ENCODE measurements at regions not wholly inside any gene's neighbourhood (a gene's known extent, or its start where the extent isn't known, plus 50 kb on each side); places are given as distances from the start of the nearest gene placed in this dataset.

DNA sequence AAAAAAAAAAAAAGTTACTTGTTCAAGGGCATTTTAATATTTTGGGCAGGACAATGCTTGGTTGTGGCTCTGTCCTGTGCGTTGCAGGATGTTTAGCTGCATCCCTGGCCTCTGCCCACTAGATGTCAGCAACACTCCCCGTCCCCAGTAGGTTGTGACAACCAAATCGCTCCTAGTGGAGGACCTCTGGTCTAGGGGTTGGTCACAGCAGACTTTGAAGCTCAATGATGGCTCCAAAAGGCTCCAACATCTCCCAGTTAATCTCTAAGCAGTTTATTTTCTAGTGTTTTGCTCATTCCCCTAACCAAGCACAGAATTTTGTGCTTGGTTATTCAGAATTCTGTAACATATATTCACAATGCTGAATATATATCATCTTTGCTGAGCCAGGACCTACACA, 67.0 kb downstream of the CHRNA1 start:
- H2BK5ac ChIP-seq (ENCODE audit: low read length), result peak overlapping the region; percentile 99
- no peak overlapping the region for H3K9ac ChIP-seq (ENCODE audit: low read length)
- H2BK120ac ChIP-seq (ENCODE audit: low read depth, low read length), result peak overlapping the region; percentile 95
- H3K4me2 ChIP-seq (ENCODE audit: low read length), result no peak overlapping the region
- H3K79me2 ChIP-seq (ENCODE audit: control insufficient read depth, insufficient read depth, low read length), result no peaks in the 10 kb centered on the region
- peak overlapping the region; percentile 93 for H3K56ac ChIP-seq (ENCODE audit: low read length)
- peak overlapping the region; percentile 7 for H3K4ac ChIP-seq (ENCODE audit: low read depth, low read length)
- no peaks in the 10 kb centered on the region for H3K27me3 ChIP-seq (ENCODE audit: insufficient read depth, low read length, poor library complexity)
- H3K23ac ChIP-seq (ENCODE audit: low read length), result no peak overlapping the region
- peak; percentile 93 for DNase-seq
- H3K18ac ChIP-seq (ENCODE audit: low read length), result peak overlapping the region; percentile 95
- H4K8ac ChIP-seq (ENCODE audit: low read depth, low read length), result no peak overlapping the region
- peak overlapping the region; percentile 40 for H3K27ac ChIP-seq (ENCODE audit: low read depth, low read length)
- no peak overlapping the region for H2AK5ac ChIP-seq (ENCODE audit: low read length)
- H3K4me3 ChIP-seq (ENCODE audit: low read length), result no peak overlapping the region
- no peak overlapping the region for H4K5ac ChIP-seq (ENCODE audit: low read length)
- no peaks in the 10 kb centered on the region for H3K36me3 ChIP-seq (ENCODE audit: control insufficient read depth, insufficient read depth, low read length)
- no peaks in the 10 kb centered on the region for H3K79me1 ChIP-seq (ENCODE audit: low read length)
- H2BK15ac ChIP-seq (replicated peaks; ENCODE audit: low read depth), result peak overlapping the region; percentile 57
- H3K4me1 ChIP-seq (ENCODE audit: control insufficient read depth, low read depth, low read length), result peaks cover 31% of the 10 kb centered on the region
- WGBS (ENCODE audit: extremely low coverage, insufficient coverage, low lambda C conversion rate), result no CpG with 5 or more reads among the region's 3 CpGs

DNA sequence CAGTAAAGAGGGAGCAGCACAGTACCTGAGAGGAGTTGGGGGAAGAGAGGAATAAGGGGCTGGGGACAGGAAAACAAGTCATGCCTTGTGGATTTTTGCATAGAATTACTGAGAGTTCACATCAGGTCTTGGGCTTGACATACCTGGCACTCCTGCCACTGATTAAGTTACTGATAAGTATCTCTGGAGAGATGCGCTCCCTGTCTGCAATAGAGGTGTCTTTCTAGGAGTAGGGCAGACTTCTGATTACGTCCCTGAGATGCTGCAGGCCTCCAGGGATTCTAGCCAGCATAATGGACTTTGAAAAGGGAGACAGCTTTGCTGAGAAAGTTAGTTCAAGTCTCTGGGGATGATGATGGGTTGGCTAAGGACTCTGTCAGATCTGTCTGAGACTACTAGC, 69.4 kb downstream of the CHRNA1 start:
- no peak for DNase-seq
- H3K4me3 ChIP-seq (ENCODE audit: low read length), result no peak overlapping the region
- peak overlapping the region; percentile 23 for H3K9ac ChIP-seq (ENCODE audit: low read length)
- H3K4me1 ChIP-seq (ENCODE audit: control insufficient read depth, low read depth, low read length), result peaks cover 36% of the 10 kb centered on the region
- no peak overlapping the region for H3K4ac ChIP-seq (ENCODE audit: low read depth, low read length)
- no peak overlapping the region for H4K8ac ChIP-seq (ENCODE audit: low read depth, low read length)
- H3K23ac ChIP-seq (ENCODE audit: low read length), result no peak overlapping the region
- WGBS (ENCODE audit: extremely low coverage, insufficient coverage, low lambda C conversion rate), result no CpG with 5 or more reads among the region's 2 CpGs
- H4K5ac ChIP-seq (ENCODE audit: low read length), result peak overlapping the region; percentile 27
- no peaks in the 10 kb centered on the region for H3K27me3 ChIP-seq (ENCODE audit: insufficient read depth, low read length, poor library complexity)
- H3K79me1 ChIP-seq (ENCODE audit: low read length), result no peaks in the 10 kb centered on the region
- peak overlapping the region; percentile 49 for H2BK5ac ChIP-seq (ENCODE audit: low read length)
- peak overlapping the region; percentile 8 for H3K18ac ChIP-seq (ENCODE audit: low read length)
- no peak overlapping the region for H2AK5ac ChIP-seq (ENCODE audit: low read length)
- no peak overlapping the region for H2BK120ac ChIP-seq (ENCODE audit: low read depth, low read length)
- no peak overlapping the region for H3K27ac ChIP-seq (ENCODE audit: low read depth, low read length)
- H3K36me3 ChIP-seq (ENCODE audit: control insufficient read depth, insufficient read depth, low read length), result no peaks in the 10 kb centered on the region
- peak overlapping the region; percentile 51 for H3K56ac ChIP-seq (ENCODE audit: low read length)
- H3K4me2 ChIP-seq (ENCODE audit: low read length), result no peak overlapping the region
- no peak overlapping the region for H2BK15ac ChIP-seq (replicated peaks; ENCODE audit: low read depth)
- no peaks in the 10 kb centered on the region for H3K79me2 ChIP-seq (ENCODE audit: control insufficient read depth, insufficient read depth, low read length)

DNA sequence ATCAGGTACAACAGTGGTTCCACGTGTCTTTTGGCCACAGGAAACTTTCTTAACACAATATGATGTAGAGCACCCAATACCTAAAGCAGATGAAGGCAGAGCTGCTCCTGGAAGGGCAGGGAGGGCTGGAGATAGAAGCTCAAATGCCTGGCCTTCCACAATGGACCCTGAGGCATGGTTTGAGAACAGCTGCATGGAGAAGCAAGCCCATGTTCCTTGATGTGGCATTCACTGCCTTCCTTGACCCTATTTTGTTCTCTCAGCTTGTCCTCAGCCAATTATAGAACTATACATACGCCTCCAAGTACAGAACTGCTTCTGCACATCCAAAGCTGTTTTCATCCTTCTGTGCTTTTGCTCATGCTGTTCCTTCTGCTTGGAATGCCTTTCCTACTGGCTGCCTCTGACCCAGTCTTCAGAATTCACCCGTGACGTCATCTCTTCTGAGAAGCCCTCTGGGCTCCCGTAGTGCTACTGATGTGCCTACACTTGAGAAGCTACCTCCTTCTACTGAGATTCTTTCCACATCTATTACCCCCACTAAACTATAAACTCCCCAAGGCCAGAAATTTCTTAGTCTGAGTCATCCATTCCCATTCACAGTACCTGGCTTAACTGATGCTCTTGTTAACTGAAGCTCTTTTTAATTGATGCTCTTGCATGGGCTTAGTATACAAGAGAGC, 69.9 kb downstream of the CHRNA1 start:
- peak; percentile 77 for DNase-seq
- Histone ChIP-seq H2BK15ac (replicated peaks; ENCODE audit: low read depth) (no peak overlapping the region), H3K56ac (ENCODE audit: low read length) (peak overlapping the region; percentile 71), H3K4ac (ENCODE audit: low read depth, low read length) (peak overlapping the region; percentile 70), H3K27ac (ENCODE audit: low read depth, low read length) (peak overlapping the region; percentile 12), H4K8ac (ENCODE audit: low read depth, low read length) (no peak overlapping the region), H3K23ac (ENCODE audit: low read length) (no peak overlapping the region), H4K5ac (ENCODE audit: low read length) (no peak overlapping the region), H2AK5ac (ENCODE audit: low read length) (peak overlapping the region; percentile 95), H3K9ac (ENCODE audit: low read length) (peak overlapping the region; percentile 14), H3K36me3 (ENCODE audit: control insufficient read depth, insufficient read depth, low read length) (no peaks in the 10 kb centered on the region), H3K4me2 (ENCODE audit: low read length) (no peak overlapping the region), H3K4me3 (ENCODE audit: low read length) (no peak overlapping the region), H3K4me1 (ENCODE audit: control insufficient read depth, low read depth, low read length) (peaks cover 40% of the 10 kb centered on the region), H3K79me1 (ENCODE audit: low read length) (no peaks in the 10 kb centered on the region), H3K18ac (ENCODE audit: low read length) (peak overlapping the region; percentile 1), H3K27me3 (ENCODE audit: insufficient read depth, low read length, poor library complexity) (no peaks in the 10 kb centered on the region), H2BK5ac (ENCODE audit: low read length) (peak overlapping the region; percentile 66), H3K79me2 (ENCODE audit: control insufficient read depth, insufficient read depth, low read length) (no peaks in the 10 kb centered on the region), H2BK120ac (ENCODE audit: low read depth, low read length) (peak overlapping the region; percentile 2)
- no CpG with 5 or more reads among the region's 5 CpGs for WGBS (ENCODE audit: extremely low coverage, insufficient coverage, low lambda C conversion rate)

DNA sequence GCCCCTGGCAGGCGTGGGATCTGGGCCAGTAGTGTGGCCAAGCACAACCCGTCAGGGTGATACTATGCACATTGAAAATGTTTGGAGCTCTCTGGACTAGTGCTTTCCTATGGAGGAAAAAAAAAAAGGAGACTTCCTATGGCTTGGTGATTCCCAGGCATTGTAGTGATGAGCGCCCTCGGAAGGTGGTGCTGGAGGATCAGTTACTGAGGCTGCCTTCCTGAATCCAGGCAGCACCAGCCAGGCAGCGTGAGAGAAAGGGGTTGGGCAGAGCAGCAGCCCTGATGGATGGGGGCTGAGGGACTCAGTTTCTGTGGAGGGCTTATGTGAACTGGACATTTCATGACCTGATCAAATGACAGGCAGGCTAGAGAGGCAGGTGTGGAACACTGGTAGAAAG, 70.9 kb downstream of the CHRNA1 start:
- DNase-seq, result peak; percentile 64
- H3K56ac ChIP-seq (ENCODE audit: low read length), result peak overlapping the region; percentile 71
- no peak overlapping the region for H3K9ac ChIP-seq (ENCODE audit: low read length)
- no peaks in the 10 kb centered on the region for H3K79me1 ChIP-seq (ENCODE audit: low read length)
- WGBS (ENCODE audit: extremely low coverage, insufficient coverage, low lambda C conversion rate), result no CpG with 5 or more reads among the region's 5 CpGs
- no peak overlapping the region for H2BK15ac ChIP-seq (replicated peaks; ENCODE audit: low read depth)
- H3K27me3 ChIP-seq (ENCODE audit: insufficient read depth, low read length, poor library complexity), result no peaks in the 10 kb centered on the region
- no peaks in the 10 kb centered on the region for H3K79me2 ChIP-seq (ENCODE audit: control insufficient read depth, insufficient read depth, low read length)
- H2BK5ac ChIP-seq (ENCODE audit: low read length), result peak overlapping the region; percentile 51
- H3K18ac ChIP-seq (ENCODE audit: low read length), result no peak overlapping the region
- no peaks in the 10 kb centered on the region for H3K36me3 ChIP-seq (ENCODE audit: control insufficient read depth, insufficient read depth, low read length)
- no peak overlapping the region for H3K27ac ChIP-seq (ENCODE audit: low read depth, low read length)
- H3K4me3 ChIP-seq (ENCODE audit: low read length), result no peak overlapping the region
- H3K4me1 ChIP-seq (ENCODE audit: control insufficient read depth, low read depth, low read length), result peaks cover 46% of the 10 kb centered on the region
- no peak overlapping the region for H3K4ac ChIP-seq (ENCODE audit: low read depth, low read length)
- no peak overlapping the region for H4K8ac ChIP-seq (ENCODE audit: low read depth, low read length)
- H2BK120ac ChIP-seq (ENCODE audit: low read depth, low read length), result no peak overlapping the region
- H3K23ac ChIP-seq (ENCODE audit: low read length), result no peak overlapping the region
- no peak overlapping the region for H3K4me2 ChIP-seq (ENCODE audit: low read length)
- H2AK5ac ChIP-seq (ENCODE audit: low read length), result no peak overlapping the region
- no peak overlapping the region for H4K5ac ChIP-seq (ENCODE audit: low read length)

DNA sequence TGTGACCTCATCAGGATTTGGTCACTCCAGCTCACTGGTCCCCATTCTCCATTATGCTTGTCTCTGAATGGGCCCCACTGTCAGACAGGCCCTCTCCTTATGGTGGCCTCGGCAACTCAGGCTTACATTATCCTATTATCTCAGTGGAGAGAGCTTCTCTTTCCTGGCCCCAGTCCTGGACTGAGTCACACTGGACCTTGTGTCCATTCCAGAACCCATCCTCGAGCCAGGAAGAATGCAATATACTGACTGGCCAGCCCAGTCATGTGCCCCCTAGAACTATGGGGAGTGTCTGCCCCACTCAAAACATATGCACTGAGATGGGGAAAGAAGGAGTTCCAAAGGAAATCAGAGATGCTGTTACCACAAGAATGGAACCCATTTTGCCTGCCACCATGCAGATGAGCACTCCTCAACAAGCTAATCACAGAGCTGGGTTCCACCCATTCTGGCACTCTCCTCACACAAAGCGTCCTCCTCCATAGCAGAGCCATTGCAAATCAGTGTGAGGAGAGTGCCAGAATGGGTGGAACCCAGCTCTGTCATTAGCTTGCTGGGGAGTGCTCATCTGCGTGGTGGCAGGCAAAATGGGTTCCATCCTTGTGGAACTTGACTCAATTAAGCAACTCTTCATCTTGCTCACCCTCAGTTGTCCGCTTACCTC, 71.9 kb downstream of the CHRNA1 start:
- H3K4ac ChIP-seq (ENCODE audit: low read depth, low read length), result no peak overlapping the region
- no peak overlapping the region for H3K4me3 ChIP-seq (ENCODE audit: low read length)
- no peaks in the 10 kb centered on the region for H3K79me1 ChIP-seq (ENCODE audit: low read length)
- H3K56ac ChIP-seq (ENCODE audit: low read length), result no peak overlapping the region
- no peak overlapping the region for H3K9ac ChIP-seq (ENCODE audit: low read length)
- no peak overlapping the region for H3K27ac ChIP-seq (ENCODE audit: low read depth, low read length)
- no peaks in the 10 kb centered on the region for H3K27me3 ChIP-seq (ENCODE audit: insufficient read depth, low read length, poor library complexity)
- no peak overlapping the region for H3K4me2 ChIP-seq (ENCODE audit: low read length)
- H2AK5ac ChIP-seq (ENCODE audit: low read length), result peak overlapping the region; percentile 57
- H2BK5ac ChIP-seq (ENCODE audit: low read length), result no peak overlapping the region
- no CpG with 5 or more reads among the region's 5 CpGs for WGBS (ENCODE audit: extremely low coverage, insufficient coverage, low lambda C conversion rate)
- no peaks in the 10 kb centered on the region for H3K79me2 ChIP-seq (ENCODE audit: control insufficient read depth, insufficient read depth, low read length)
- H2BK15ac ChIP-seq (replicated peaks; ENCODE audit: low read depth), result no peak overlapping the region
- no peak overlapping the region for H4K8ac ChIP-seq (ENCODE audit: low read depth, low read length)
- no peak overlapping the region for H2BK120ac ChIP-seq (ENCODE audit: low read depth, low read length)
- DNase-seq, result no peak
- no peaks in the 10 kb centered on the region for H3K36me3 ChIP-seq (ENCODE audit: control insufficient read depth, insufficient read depth, low read length)
- peaks cover 42% of the 10 kb centered on the region for H3K4me1 ChIP-seq (ENCODE audit: control insufficient read depth, low read depth, low read length)
- H4K5ac ChIP-seq (ENCODE audit: low read length), result no peak overlapping the region
- H3K18ac ChIP-seq (ENCODE audit: low read length), result no peak overlapping the region
- H3K23ac ChIP-seq (ENCODE audit: low read length), result no peak overlapping the region

Data from mesendoderm (in vitro differentiated cells).